Amniotic epithelial cell (primary cell): ENCODE measurements at regions not wholly inside any gene's neighbourhood (a gene's known extent, or its start where the extent isn't known, plus 50 kb on each side); places are given as distances from the start of the nearest gene placed in this dataset.

Experiments used
- DNase-seq: peaks from one replicate; pipeline ENCODE4 v3.0.0-alpha.2; 2010; ENCODE audit warnings: low read depth

- DNase-seq = no peak
These were observed 158.6 kb downstream of the SAMD5 start for GRCh38 chr6:147667082-147667481.

DNA sequence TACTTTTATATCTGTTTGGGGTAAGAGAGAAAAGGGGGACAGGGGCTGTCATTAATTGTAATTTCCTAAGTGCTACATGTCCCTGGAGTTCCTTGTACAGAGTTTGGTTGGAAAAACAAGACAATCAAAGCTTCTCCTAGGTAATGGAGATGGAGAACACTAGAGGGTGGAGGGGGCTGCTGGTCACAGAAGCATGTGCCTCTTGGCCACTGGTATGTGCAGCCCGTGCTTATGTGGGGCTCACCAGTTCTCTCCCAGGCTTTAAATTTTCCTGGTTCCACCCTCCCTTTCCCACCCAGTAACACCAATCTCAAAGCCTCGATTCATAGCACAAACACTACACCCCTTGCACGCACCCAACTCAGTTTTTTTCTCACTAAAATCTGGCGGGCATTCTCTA, 165.6 kb downstream of the SAMD5 start:
- DNase-seq = no peak

- no peak for DNase-seq
These were observed 166.3 kb downstream of the SAMD5 start for GRCh38 chr6:147674794-147675193.

GRCh38 chr6:147675281-147675680, 166.8 kb downstream of the SAMD5 start:
- DNase-seq = no peak

DNA sequence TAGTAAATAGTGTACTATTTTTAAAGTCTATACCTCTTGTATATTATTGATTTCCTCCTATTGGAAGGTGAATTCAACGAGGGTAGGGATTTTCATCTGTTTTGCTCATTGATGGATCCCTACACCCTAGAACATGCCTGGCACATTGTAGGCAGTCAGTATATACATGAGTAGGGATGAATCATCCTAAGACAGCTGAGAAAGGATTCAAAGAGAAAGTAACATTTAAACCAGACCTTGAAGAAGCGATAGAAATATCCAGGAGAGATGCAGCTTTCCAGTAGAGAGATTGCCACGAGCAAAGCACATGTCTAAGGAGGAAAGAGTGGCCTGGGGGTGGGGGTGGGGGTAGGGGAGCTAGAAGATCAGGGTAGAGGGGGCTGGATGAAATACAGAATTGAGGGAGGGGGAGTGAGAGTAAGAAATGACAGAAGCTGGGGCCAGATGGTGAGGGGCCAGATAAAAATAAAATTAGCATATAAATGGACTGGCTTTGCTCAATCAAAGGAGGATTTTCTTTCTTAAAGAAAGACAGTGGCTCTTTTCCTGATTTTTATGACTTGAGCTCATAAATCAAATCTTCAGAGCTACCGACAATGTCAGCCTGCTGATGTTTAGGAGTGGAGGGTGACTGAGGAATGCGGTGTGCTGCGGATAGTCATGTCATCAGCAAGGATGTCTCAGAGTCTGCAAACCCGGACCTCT, 168.2 kb downstream of the SAMD5 start:
- DNase-seq = no peak

- no peak for DNase-seq
These were observed 169.2 kb downstream of the SAMD5 start for GRCh38 chr6:147677647-147678046.

DNA sequence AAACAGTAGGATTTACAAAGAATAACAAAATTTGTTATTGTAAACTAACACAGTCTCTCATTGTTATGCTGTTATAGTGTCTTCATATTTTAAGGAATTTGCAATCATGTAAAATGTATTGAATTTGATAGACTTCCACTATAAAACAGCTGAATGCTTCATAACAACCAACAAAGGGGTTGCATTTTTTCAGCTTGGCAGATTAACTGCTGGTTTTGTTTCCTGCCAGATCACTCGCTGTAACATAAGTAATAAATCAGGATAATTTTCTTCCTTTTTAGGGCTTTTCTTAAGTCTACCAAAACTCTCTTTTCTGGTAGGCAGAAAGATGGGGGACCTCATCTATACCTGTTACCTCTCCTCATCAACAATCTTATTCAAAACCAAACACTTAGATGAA, 169.8 kb downstream of the SAMD5 start:
- DNase-seq = no peak

DNA sequence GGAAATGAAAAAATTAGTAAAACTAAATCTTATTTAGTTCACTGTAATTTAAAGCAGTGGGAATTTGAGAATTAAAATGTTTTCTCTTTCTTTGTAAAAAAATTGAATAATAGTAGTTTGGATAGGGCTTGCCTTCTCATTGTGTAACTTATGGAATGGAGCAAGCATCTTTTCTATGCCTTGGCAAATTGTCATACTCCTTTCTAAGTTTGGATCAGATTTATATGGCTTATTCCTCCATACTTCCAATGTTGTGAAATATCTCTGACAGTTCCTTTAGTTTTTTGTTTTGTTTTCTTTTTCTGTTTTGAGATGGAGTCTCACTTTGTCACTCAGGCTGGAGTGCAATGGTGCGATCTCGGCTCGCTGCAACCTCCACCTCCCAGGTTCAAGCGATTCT, 176.4 kb downstream of the SAMD5 start:
- no peak for DNase-seq

DNA sequence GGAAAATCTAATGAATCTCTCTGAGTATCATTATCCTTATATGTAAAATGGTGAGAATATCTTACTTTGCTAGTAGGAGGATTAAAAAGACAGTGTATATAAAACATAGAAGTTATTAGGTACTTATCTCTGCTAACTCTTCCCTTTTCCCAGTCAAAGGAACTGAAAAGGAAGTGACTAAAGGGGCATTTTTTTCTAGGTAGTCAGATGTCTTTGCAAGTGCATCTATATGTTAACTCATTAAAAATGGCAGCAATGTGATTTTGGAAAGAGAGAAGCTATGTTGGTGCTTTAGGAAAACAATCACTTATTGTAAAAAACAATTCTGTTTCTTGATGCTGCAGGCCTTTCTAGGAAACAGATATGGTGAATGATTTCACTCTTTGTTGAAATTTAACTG, 180.9 kb downstream of the SAMD5 start:
- DNase-seq = no peak

DNA sequence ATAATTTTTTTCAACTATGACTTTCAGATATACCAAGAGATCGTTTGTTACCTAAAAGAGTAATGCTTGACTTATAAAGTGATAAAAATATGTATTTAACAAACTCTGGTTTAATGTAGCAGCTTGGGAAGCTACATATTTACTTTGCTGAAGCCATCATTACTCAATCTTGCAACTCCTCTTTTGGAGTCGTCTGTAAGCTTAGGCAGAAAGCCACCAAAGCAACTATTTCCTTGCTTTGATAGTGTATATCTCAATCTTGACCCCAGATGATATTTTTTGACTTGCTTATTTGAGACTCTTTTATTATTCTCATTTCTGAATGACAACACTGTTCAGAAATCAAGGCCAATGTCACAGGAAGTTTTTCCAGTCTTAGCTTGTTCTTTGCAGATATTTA, 183.0 kb downstream of the SAMD5 start:
- no peak for DNase-seq

DNA sequence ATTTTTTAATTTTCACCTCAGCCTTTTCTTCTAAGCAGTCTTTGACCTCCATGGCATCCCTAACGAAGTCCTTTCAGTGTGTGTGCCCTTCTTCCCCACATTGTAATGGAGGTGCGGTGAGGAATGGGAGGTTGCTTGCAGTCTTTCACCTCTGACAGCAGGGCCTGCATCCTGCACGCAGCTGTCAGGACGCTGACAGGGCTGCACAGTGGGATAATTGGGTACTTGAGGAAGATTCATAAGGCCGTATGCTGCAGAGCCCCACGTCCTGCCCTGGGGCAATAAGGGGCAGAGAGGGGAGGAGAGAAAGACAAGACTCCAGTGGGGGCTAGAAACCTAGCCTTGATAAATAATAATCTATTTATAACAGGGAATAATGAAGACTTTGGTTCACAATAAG, 184.7 kb downstream of the SAMD5 start:
- no peak for DNase-seq

DNA sequence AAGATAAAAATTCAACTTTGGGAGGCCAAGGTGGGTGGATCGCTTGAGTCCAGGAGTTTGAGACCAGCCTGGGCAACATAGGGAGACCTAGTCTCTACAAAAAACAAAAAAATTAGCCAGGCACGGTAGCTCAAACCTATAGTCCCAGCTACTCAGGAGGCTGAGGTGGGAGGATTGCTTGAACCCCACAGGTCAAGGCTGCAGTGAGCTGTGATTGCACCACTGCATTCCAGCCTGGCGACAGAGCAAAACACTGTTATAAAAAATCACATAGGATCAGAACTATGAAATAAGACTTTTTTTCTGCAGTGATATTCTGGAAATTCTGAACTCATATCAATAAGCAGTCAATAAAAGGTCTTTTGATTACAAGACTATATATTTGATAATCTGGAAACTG, 186.1 kb downstream of the SAMD5 start:
- peak; percentile 13 for DNase-seq

DNA sequence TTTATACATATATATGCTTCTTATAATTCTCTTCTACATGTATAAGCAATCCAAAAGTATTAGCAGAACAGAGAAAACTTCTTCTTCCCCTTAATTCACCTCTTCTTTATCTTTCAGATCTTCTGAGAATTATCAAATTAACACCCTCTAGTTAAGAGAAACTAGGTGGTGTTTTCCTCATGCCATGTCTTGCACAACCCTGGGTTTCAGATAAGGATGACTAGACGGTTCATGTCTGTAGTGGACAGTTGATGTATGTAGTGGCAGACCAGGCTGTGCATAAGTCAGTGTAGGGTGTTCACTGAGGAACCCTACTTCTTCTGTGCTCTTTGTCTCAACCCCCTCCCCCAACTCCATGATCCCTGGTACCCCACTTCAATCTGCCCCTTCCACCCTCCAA, 187.3 kb downstream of the SAMD5 start:
- peak; percentile 62 for DNase-seq

- no peak for DNase-seq
These were observed 190.7 kb downstream of the SAMD5 start for GRCh38 chr6:147699140-147699539.

GRCh38 chr6:147699637-147700036, 191.1 kb downstream of the SAMD5 start:
- peak; percentile 75 for DNase-seq

DNA sequence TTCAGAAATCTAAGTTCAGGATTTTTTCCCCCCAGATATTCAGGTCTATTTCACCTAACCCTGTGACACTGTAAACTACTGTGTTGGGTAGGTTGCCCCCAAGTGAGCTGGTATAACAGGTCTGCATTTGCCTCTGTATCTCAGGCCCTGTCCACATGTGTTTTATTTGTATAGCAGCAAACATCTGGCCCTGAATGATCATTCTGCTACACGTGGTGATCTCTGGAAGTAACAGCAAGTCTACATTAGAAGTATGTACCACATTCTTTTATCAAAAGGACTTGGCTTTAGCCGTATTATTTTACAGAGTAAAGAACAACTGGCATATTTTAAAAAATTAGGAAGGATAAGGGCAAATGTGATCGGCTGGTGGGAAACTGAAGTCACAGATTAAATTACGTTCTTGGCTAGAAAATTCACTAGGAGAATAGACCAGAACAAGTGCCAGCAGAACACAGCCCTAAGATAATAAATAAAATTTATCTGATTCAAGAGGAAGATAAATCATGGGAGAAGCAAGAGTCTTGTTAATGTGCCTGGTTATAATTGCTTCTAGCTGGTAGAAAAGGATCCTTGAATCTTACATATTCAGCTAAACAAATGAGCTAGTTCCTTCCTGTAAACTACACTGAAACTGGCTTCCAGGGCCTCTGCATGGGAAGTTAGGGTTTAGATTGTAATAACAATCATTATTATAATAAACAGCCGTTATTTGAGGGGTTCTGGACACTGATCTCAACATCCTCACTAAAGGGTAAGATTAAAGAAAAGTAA, 192.1 kb downstream of the SAMD5 start:
- no peak for DNase-seq

DNA sequence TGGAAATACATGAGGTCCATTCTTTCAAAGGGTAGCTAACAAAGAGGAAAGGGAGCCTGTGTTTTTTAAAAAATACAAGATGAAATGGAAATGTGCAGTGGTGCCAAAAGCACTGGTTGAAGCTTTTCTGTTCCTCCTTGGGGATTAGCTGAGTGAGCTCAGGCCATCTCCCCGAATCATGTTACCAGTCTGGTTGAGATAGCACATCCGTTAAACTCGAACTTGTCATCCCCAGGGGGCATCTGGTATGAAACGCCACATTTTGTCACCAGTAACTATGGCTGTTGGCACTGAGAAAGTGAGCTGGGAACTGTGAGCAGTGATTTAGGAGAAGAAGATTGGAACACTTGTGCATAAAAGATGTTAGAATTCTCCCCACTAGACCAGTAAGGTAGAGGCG, 196.2 kb downstream of the SAMD5 start:
- DNase-seq = no peak

DNA sequence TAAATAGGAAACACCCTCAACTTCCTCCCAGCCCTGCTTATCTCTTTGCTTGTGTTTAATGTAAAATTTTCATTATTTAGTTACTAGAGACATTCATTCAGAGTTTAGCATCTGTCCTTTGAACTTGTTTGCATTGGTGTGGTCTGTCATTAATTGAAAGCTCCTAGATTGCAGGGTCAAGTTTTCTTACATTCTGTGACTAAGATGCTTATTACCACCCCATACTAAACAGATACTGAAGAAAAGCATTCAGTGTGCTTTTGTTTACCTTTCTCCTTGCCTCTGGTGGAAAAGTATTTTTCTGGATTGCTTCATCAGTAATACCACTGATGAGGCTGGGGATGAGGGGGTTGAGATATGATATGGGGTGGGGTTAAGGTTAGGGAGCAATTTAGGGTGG, 199.0 kb downstream of the SAMD5 start:
- no peak for DNase-seq

GRCh38 chr6:147708170-147708569, 199.7 kb downstream of the SAMD5 start:
- no peak for DNase-seq

DNA sequence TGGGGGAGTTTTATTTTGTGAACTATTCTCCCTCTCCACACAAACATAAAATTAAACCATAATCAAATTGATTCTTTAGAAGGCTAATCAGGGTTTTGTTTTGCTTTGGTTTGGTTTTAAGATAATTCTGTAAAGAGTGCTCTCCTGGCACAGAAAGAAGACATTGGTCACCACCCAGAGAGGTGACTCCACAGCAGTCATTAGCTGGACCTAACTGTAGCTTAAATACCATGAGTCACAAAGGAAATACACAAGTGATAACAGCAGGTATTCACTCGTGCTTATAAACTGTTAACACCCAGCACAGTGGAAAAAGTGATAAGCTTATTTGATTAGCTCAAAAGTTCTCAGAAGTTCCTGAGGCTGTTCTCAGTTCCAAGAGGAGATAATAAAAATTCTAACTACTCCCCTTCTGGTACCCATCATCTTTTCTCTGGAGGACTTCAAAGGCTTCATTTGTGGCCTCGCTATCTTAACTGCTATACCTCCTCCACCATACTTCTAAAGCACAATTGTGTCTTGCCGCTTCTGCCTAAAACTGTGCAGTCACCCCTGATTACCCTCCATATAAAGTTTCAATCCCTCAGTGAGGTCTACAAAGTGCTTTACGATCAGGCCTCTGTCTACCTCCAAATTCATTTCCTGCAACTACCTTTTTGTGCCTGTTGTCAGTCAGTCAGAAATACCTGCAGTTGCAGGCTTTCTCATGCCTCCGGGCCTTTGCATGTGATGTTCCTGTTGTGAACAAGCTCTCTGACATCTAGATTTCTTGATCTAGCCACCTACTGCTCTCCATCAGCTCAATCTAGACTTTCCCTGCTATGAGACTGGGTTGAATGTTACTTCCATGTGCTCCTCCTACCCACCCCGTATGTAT, 201.1 kb downstream of the SAMD5 start:
- DNase-seq = no peak

GRCh38 chr6:147710890-147711289, 202.4 kb downstream of the SAMD5 start:
- no peak for DNase-seq

DNA sequence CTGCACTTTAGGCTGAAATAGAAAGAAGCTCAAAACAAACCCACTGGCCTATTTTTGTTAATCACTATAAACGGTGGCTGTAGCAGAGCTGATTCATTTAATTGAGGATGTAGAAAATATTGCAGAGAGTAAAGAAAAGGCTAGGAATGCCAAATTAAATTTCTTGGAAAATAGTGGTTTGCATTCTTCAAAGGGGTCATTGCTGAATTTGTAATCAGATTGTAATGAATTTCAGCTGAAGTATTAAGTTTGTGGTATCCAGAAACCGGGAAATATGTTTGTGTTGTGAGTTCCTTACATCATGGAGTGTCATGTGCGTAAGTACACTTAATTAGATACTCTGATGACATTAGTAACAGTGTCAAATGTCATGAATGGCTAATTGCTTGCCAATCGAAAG, 203.0 kb downstream of the SAMD5 start:
- no peak for DNase-seq

- DNase-seq = no peak
These were observed 204.4 kb downstream of the SAMD5 start for GRCh38 chr6:147712841-147713240.
